ENCODE measurements at regions not wholly inside any gene's neighbourhood (a gene's known extent, or its start where the extent isn't known, plus 50 kb on each side); places are given as distances from the start of the nearest gene placed in this dataset.
"Not testable (repeated sequence)": the region's sequence is repeated elsewhere in the genome, so short reads cannot be mapped to it uniquely, and the experiment has no call there.

- DNase-seq, result no peak
- Histone ChIP-seq H3K27ac (ENCODE audit: low read length) (no peak overlapping the region), H3K4me3 (ENCODE audit: low read length) (no peak overlapping the region), H3K9me3 (ENCODE audit: low read length) (peaks cover 39% of the 10 kb centered on the region), H3K9me2 (replicated peaks; ENCODE audit: insufficient read depth, low read length) (no peaks in the 10 kb centered on the region), H3K4me2 (ENCODE audit: low read depth, low read length, poor library complexity, severe bottlenecking) (no peak overlapping the region), H3K36me3 (ENCODE audit: insufficient read depth, low read length) (no peaks in the 10 kb centered on the region), H3K27me3 (ENCODE audit: low read length) (no peaks in the 10 kb centered on the region), H3K4me1 (ENCODE audit: low read length) (no peaks in the 10 kb centered on the region), H3K9ac (ENCODE audit: low read length) (no peak overlapping the region), H2AFZ (ENCODE audit: low read length) (no peak overlapping the region), H3K79me2 (ENCODE audit: low read length) (no peaks in the 10 kb centered on the region), H4K20me1 (ENCODE audit: insufficient read depth, low read depth, low read length) (no peaks in the 10 kb centered on the region)
Observed at GRCh38 chr3:30320392-30320791, 286.0 kb upstream of the TGFBR2 start.

GRCh38 chr3:30321065-30321464 lies 285.3 kb upstream of the TGFBR2 start:
- Histone ChIP-seq H3K36me3 (ENCODE audit: insufficient read depth, low read length) (no peaks in the 10 kb centered on the region), H4K20me1 (ENCODE audit: insufficient read depth, low read depth, low read length) (no peaks in the 10 kb centered on the region), H3K4me1 (ENCODE audit: low read length) (no peaks in the 10 kb centered on the region), H3K27ac (ENCODE audit: low read length) (no peak overlapping the region), H2AFZ (ENCODE audit: low read length) (no peak overlapping the region), H3K9me2 (replicated peaks; ENCODE audit: insufficient read depth, low read length) (no peaks in the 10 kb centered on the region), H3K79me2 (ENCODE audit: low read length) (no peaks in the 10 kb centered on the region), H3K9me3 (ENCODE audit: low read length) (peaks cover 32% of the 10 kb centered on the region), H3K4me3 (ENCODE audit: low read length) (no peak overlapping the region), H3K4me2 (ENCODE audit: low read depth, low read length, poor library complexity, severe bottlenecking) (no peak overlapping the region), H3K9ac (ENCODE audit: low read length) (no peak overlapping the region), H3K27me3 (ENCODE audit: low read length) (no peaks in the 10 kb centered on the region)
- no peak for DNase-seq

- not testable (repeated sequence) for H3K4me1 ChIP-seq (ENCODE audit: low read length); H3K27me3 ChIP-seq (ENCODE audit: low read length); H3K9ac ChIP-seq (ENCODE audit: low read length); H3K9me2 ChIP-seq (replicated peaks; ENCODE audit: insufficient read depth, low read length); H3K4me3 ChIP-seq (ENCODE audit: low read length); H3K36me3 ChIP-seq (ENCODE audit: insufficient read depth, low read length); H3K79me2 ChIP-seq (ENCODE audit: low read length); H4K20me1 ChIP-seq (ENCODE audit: insufficient read depth, low read depth, low read length); H3K4me2 ChIP-seq (ENCODE audit: low read depth, low read length, poor library complexity, severe bottlenecking); H3K27ac ChIP-seq (ENCODE audit: low read length); DNase-seq; H2AFZ ChIP-seq (ENCODE audit: low read length)
- peaks cover 19% of the 10 kb centered on the region for H3K9me3 ChIP-seq (ENCODE audit: low read length)
Observed at GRCh38 chr3:30323649-30324048, 282.8 kb upstream of the TGFBR2 start.

- Histone ChIP-seq H3K79me2 (ENCODE audit: low read length) (no peaks in the 10 kb centered on the region), H2AFZ (ENCODE audit: low read length) (no peak overlapping the region), H3K27me3 (ENCODE audit: low read length) (no peaks in the 10 kb centered on the region), H4K20me1 (ENCODE audit: insufficient read depth, low read depth, low read length) (no peaks in the 10 kb centered on the region), H3K4me2 (ENCODE audit: low read depth, low read length, poor library complexity, severe bottlenecking) (no peak overlapping the region), H3K4me1 (ENCODE audit: low read length) (no peaks in the 10 kb centered on the region), H3K36me3 (ENCODE audit: insufficient read depth, low read length) (no peaks in the 10 kb centered on the region), H3K4me3 (ENCODE audit: low read length) (no peak overlapping the region), H3K9me3 (ENCODE audit: low read length) (peaks cover 17% of the 10 kb centered on the region), H3K9me2 (replicated peaks; ENCODE audit: insufficient read depth, low read length) (no peaks in the 10 kb centered on the region), H3K9ac (ENCODE audit: low read length) (no peak overlapping the region), H3K27ac (ENCODE audit: low read length) (no peak overlapping the region)
- DNase-seq, result no peak
Observed at GRCh38 chr3:30324587-30324986, 281.8 kb upstream of the TGFBR2 start.

- H3K27ac ChIP-seq (ENCODE audit: low read length); H3K4me3 ChIP-seq (ENCODE audit: low read length); H4K20me1 ChIP-seq (ENCODE audit: insufficient read depth, low read depth, low read length); H3K9me3 ChIP-seq (ENCODE audit: low read length); H3K9me2 ChIP-seq (replicated peaks; ENCODE audit: insufficient read depth, low read length); H3K4me2 ChIP-seq (ENCODE audit: low read depth, low read length, poor library complexity, severe bottlenecking); H2AFZ ChIP-seq (ENCODE audit: low read length); H3K36me3 ChIP-seq (ENCODE audit: insufficient read depth, low read length); H3K27me3 ChIP-seq (ENCODE audit: low read length); H3K79me2 ChIP-seq (ENCODE audit: low read length); DNase-seq; H3K4me1 ChIP-seq (ENCODE audit: low read length); H3K9ac ChIP-seq (ENCODE audit: low read length): not testable (repeated sequence)
Observed at GRCh38 chr3:30327976-30328375, 278.4 kb upstream of the TGFBR2 start.

GRCh38 chr3:30328935-30329334 lies 277.5 kb upstream of the TGFBR2 start:
- DNase-seq; H2AFZ ChIP-seq (ENCODE audit: low read length); H3K4me2 ChIP-seq (ENCODE audit: low read depth, low read length, poor library complexity, severe bottlenecking); H3K4me1 ChIP-seq (ENCODE audit: low read length); H4K20me1 ChIP-seq (ENCODE audit: insufficient read depth, low read depth, low read length); H3K36me3 ChIP-seq (ENCODE audit: insufficient read depth, low read length); H3K27me3 ChIP-seq (ENCODE audit: low read length); H3K9me3 ChIP-seq (ENCODE audit: low read length); H3K27ac ChIP-seq (ENCODE audit: low read length); H3K79me2 ChIP-seq (ENCODE audit: low read length); H3K4me3 ChIP-seq (ENCODE audit: low read length); H3K9me2 ChIP-seq (replicated peaks; ENCODE audit: insufficient read depth, low read length); H3K9ac ChIP-seq (ENCODE audit: low read length): not testable (repeated sequence)

- no peaks in the 10 kb centered on the region for H3K9me2 ChIP-seq (replicated peaks; ENCODE audit: insufficient read depth, low read length)
- no peak for DNase-seq
- H4K20me1 ChIP-seq (ENCODE audit: insufficient read depth, low read depth, low read length), result no peaks in the 10 kb centered on the region
- no peak overlapping the region for H3K4me3 ChIP-seq (ENCODE audit: low read length)
- H2AFZ ChIP-seq (ENCODE audit: low read length), result no peak overlapping the region
- no peak overlapping the region for H3K27ac ChIP-seq (ENCODE audit: low read length)
- H3K4me2 ChIP-seq (ENCODE audit: low read depth, low read length, poor library complexity, severe bottlenecking), result no peak overlapping the region
- H3K79me2 ChIP-seq (ENCODE audit: low read length), result no peaks in the 10 kb centered on the region
- no peaks in the 10 kb centered on the region for H3K36me3 ChIP-seq (ENCODE audit: insufficient read depth, low read length)
- no peaks in the 10 kb centered on the region for H3K27me3 ChIP-seq (ENCODE audit: low read length)
- no peaks in the 10 kb centered on the region for H3K4me1 ChIP-seq (ENCODE audit: low read length)
- no peaks in the 10 kb centered on the region for H3K9me3 ChIP-seq (ENCODE audit: low read length)
- no peak overlapping the region for H3K9ac ChIP-seq (ENCODE audit: low read length)
Observed at GRCh38 chr3:30331519-30331918, 274.9 kb upstream of the TGFBR2 start.

GRCh38 chr3:30332196-30333021 lies 274.0 kb upstream of the TGFBR2 start:
- no peak for DNase-seq
- H2AFZ ChIP-seq (ENCODE audit: low read length), result no peak overlapping the region
- no peak overlapping the region for H3K27ac ChIP-seq (ENCODE audit: low read length)

More at GRCh38 chr3:30332196-30333021, 274.0 kb upstream of the TGFBR2 start:
- no peaks in the 10 kb centered on the region for H3K27me3 ChIP-seq (ENCODE audit: low read length)
- no peaks in the 10 kb centered on the region for H3K79me2 ChIP-seq (ENCODE audit: low read length)
- H3K4me3 ChIP-seq (ENCODE audit: low read length), result no peak overlapping the region
- H4K20me1 ChIP-seq (ENCODE audit: insufficient read depth, low read depth, low read length), result no peaks in the 10 kb centered on the region
- H3K9me2 ChIP-seq (replicated peaks; ENCODE audit: insufficient read depth, low read length), result no peaks in the 10 kb centered on the region
- H3K4me2 ChIP-seq (ENCODE audit: low read depth, low read length, poor library complexity, severe bottlenecking), result no peak overlapping the region
- no peaks in the 10 kb centered on the region for H3K4me1 ChIP-seq (ENCODE audit: low read length)
- no peaks in the 10 kb centered on the region for H3K36me3 ChIP-seq (ENCODE audit: insufficient read depth, low read length)
- H3K9ac ChIP-seq (ENCODE audit: low read length), result no peak overlapping the region
- H3K9me3 ChIP-seq (ENCODE audit: low read length), result no peaks in the 10 kb centered on the region
